Breast epithelium (tissue), 4 donors: ENCODE measurements at regions not wholly inside any gene's neighbourhood (a gene's known extent, or its start where the extent isn't known, plus 50 kb on each side); places are given as distances from the start of the nearest gene placed in this dataset.

Source experiments
- DNase-seq, 2 donors: peaks; one replicate each; pipeline ENCODE4 v3.0.0-alpha.2; 2019; ENCODE audit warnings: low spot score in 2 of 2
- H3K27ac ChIP-seq, 2 donors: fragments of 200-600 bp; sonication (generic) in 1 of 2; one replicate each; pipeline ENCODE4 v1.5.1; 2016 to 2019; ENCODE audit warnings: mild to moderate bottlenecking in 1 of 2
- H3K27me3 ChIP-seq, 2 donors: fragments of 200-600 bp; sonication (generic) in 1 of 2; one replicate each; pipeline versions ENCODE4 v1.5.1 to v1.6.0; 2017 to 2019; ENCODE audit warnings: control low read depth in 1 of 2, mild to moderate bottlenecking in 1 of 2
- H3K36me3 ChIP-seq: fragments of 200-600 bp; one replicate; pipeline ENCODE4 v1.5.1; 2019
- H3K4me1 ChIP-seq, 2 donors: fragments of 200-600 bp; sonication (generic); one replicate each; pipeline ENCODE4 v1.5.1; 2016 to 2019; ENCODE audit warnings: control low read depth in 1 of 2
- H3K4me3 ChIP-seq, 3 donors: fragments of 200-600 bp; sonication (generic); 1 replicate in 2 of 3; 2 replicates in 1 of 3; pipeline ENCODE4 v1.5.1; 2016 to 2019; ENCODE audit warnings: mild to moderate bottlenecking in 3 of 3, moderate library complexity in 2 of 3
- H3K9me3 ChIP-seq, 2 donors: fragments of 200-600 bp; sonication (generic) in 1 of 2; one replicate each; pipeline ENCODE4 v1.5.1; 2016 to 2019; ENCODE audit warnings: control low read depth in 1 of 2
- POLR2A ChIP-seq: fragments of 450-650 bp; IDR thresholded peaks from one replicate; pipeline ENCODE4 v1.6.1; 2016; ENCODE audit warnings: antibody characterized with exemption, mild to moderate bottlenecking, moderate library complexity
- POLR2AphosphoS5 ChIP-seq, 3 donors: sonication (generic); formaldehyde crosslinking; IDR thresholded peaks; one replicate each; pipeline ENCODE4 v1.6.1; 2017; ENCODE audit warnings: antibody characterized with exemption in 3 of 3
- intact Hi-C: fragments of 100-400 bp; cut with DNase I; formaldehyde crosslinking; loops from one replicate; pipeline ENCODE4 v1.15.1; 2023; ENCODE audit warnings: low total_unique reads
- TF ChIP-seq, protein P1 (sequence below), 3 donors: fragments of 450-650 bp; IDR thresholded peaks; one replicate each; pipeline ENCODE4 v1.5.1; 2016 to 2017; ENCODE audit warnings: antibody characterized with exemption in 3 of 3, mild to moderate bottlenecking in 3 of 3, moderate library complexity in 3 of 3

GRCh38 chr5:33273985-33274384 is 166.8 kb upstream of the TARS1 start:
- Histone ChIP-seq H3K4me1 (no peaks in the 10 kb centered on the region), H3K9me3 (no peaks in the 10 kb centered on the region), H3K27me3 (no peaks in the 10 kb centered on the region), H3K4me3 (no peak overlapping the region), H3K36me3 (no peaks in the 10 kb centered on the region), H3K27ac (no peak overlapping the region)
- intact Hi-C loops: no loop called here
- TF ChIP-seq POLR2AphosphoS5 (IDR thresholded peaks at IDR 0.05): no peak
- TF ChIP-seq POLR2A: no peak
- TF ChIP-seq, protein P1, sequence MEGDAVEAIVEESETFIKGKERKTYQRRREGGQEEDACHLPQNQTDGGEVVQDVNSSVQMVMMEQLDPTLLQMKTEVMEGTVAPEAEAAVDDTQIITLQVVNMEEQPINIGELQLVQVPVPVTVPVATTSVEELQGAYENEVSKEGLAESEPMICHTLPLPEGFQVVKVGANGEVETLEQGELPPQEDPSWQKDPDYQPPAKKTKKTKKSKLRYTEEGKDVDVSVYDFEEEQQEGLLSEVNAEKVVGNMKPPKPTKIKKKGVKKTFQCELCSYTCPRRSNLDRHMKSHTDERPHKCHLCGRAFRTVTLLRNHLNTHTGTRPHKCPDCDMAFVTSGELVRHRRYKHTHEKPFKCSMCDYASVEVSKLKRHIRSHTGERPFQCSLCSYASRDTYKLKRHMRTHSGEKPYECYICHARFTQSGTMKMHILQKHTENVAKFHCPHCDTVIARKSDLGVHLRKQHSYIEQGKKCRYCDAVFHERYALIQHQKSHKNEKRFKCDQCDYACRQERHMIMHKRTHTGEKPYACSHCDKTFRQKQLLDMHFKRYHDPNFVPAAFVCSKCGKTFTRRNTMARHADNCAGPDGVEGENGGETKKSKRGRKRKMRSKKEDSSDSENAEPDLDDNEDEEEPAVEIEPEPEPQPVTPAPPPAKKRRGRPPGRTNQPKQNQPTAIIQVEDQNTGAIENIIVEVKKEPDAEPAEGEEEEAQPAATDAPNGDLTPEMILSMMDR (IDR thresholded peaks at IDR 0.05): no peak
- DNase-seq: no peak

DNA sequence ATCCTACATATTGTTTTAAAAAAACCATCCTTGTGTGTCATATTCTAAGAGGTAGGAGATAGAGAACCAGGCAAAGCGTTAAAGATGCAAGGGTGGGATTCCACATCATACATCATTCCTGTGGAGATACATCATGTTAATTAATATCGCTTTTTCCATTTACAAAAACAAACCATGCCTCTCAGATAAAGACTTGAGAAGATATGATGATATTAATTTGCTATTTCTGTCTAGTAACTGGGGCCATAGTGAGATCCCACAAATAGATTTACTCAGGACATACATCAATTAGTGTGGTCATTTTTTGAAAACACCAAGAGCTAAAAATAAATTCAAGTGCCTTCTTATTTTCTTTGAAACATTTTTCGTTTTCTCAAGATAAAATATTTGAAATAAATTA is 165.4 kb upstream of the TARS1 start:
- H3K36me3 ChIP-seq: no peaks in the 10 kb centered on the region
- no peaks in the 10 kb centered on the region for H3K27me3 ChIP-seq
- TF ChIP-seq, protein P1 (IDR thresholded peaks at IDR 0.05): no peak
- TF ChIP-seq POLR2A (no peak), POLR2AphosphoS5 (IDR thresholded peaks at IDR 0.05) (no peak)
- intact Hi-C loops: no loop called here
- no peak overlapping the region for H3K27ac ChIP-seq
- no peaks in the 10 kb centered on the region for H3K4me1 ChIP-seq
- H3K4me3 ChIP-seq: no peak overlapping the region
- DNase-seq: no peak
- no peaks in the 10 kb centered on the region for H3K9me3 ChIP-seq

- intact Hi-C loops: no loop called here
- Histone ChIP-seq H3K9me3 (no peaks in the 10 kb centered on the region), H3K4me3 (no peak overlapping the region), H3K36me3 (no peaks in the 10 kb centered on the region), H3K27me3 (no peaks in the 10 kb centered on the region), H3K4me1 (no peaks in the 10 kb centered on the region), H3K27ac (no peak overlapping the region)
- TF ChIP-seq POLR2A (no peak), POLR2AphosphoS5 (IDR thresholded peaks at IDR 0.05) (no peak)
- TF ChIP-seq, protein P1 (IDR thresholded peaks at IDR 0.05): no peak
- no peak for DNase-seq
Observed at GRCh38 chr5:33275921-33276627, 164.7 kb upstream of the TARS1 start.

DNA sequence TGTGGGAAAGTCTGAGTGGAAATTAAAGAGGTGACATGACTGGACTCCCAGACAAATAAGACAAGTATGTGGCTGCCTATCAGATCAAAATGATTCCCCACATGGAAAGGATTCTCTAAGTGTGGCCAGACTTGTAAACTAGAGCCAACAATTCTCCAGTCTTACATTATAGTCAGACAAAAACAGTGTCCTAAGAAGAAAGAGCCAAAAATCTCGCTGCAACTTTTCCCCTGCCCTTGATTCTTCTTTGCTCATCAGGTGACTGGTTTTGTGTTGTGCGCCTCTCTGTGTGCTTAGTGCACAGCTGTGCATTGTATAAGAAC is 164.2 kb upstream of the TARS1 start:
- no peaks in the 10 kb centered on the region for H3K36me3 ChIP-seq
- DNase-seq: no peak
- H3K4me1 ChIP-seq: no peaks in the 10 kb centered on the region
- H3K27ac ChIP-seq: no peak overlapping the region
- TF ChIP-seq POLR2A: no peak
- no peaks in the 10 kb centered on the region for H3K27me3 ChIP-seq
- no peaks in the 10 kb centered on the region for H3K9me3 ChIP-seq
- H3K4me3 ChIP-seq: no peak overlapping the region
- intact Hi-C loops: no loop called here

DNA sequence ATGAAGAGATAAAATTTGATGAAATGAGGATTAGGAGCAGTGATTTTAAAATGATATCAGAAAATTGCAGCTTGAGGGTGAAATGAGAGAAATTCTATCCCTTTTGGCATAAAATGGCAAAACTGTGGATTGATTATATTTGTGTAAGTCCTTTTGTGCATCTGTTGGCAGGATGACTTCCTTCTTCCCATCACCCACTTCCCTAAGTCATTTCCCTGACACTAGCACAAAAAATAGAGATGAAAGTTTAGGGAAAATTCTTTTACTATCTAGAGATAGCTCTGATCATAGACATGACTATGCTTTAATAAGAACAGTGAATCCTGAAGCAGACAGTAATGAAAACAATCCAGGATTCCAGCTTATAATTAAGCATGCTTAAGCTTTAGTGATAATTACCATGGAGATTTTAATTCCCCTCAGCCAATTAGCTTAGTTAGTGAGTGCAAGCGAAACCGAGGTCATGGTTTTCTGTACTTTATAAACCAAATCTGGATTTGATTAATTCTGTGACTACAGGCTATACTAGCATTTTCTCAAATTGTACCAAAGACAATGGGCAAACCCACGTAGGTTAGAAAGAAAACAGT is 163.6 kb upstream of the TARS1 start:
- Histone ChIP-seq H3K27ac (no peak overlapping the region), H3K36me3 (no peaks in the 10 kb centered on the region), H3K27me3 (no peaks in the 10 kb centered on the region), H3K9me3 (no peaks in the 10 kb centered on the region), H3K4me3 (no peak overlapping the region), H3K4me1 (no peaks in the 10 kb centered on the region)
- no peak for DNase-seq
- intact Hi-C loops: no loop called here
- TF ChIP-seq, protein P1 (IDR thresholded peaks at IDR 0.05): no peak
- TF ChIP-seq POLR2AphosphoS5 (IDR thresholded peaks at IDR 0.05): no peak
- TF ChIP-seq POLR2A: no peak
